HL-60/S4 treated with phorbol 12-myristate 13-acetate at 8.2 ng/mL for 4 days and 3 days (cell line): ENCODE measurements at regions not wholly inside any gene's neighbourhood (a gene's known extent, or its start where the extent isn't known, plus 50 kb on each side); places are given as distances from the start of the nearest gene placed in this dataset.
"Not testable (repeated sequence)": the region's sequence is repeated elsewhere in the genome, so short reads cannot be mapped to it uniquely, and the experiment has no call there.

ENCODE experiments used
- in situ Hi-C: fragments of 300-500 bp; cut with MboI; formaldehyde crosslinking; loops from 2 replicates; pipeline ENCODE4 v1.15.0; 2022; ENCODE audit warnings: low sequenced_read_pairs

GRCh38 chr9:89670801-89671434 is 66.1 kb downstream of the GADD45G start:
- in situ Hi-C loops = no loop called here

DNA sequence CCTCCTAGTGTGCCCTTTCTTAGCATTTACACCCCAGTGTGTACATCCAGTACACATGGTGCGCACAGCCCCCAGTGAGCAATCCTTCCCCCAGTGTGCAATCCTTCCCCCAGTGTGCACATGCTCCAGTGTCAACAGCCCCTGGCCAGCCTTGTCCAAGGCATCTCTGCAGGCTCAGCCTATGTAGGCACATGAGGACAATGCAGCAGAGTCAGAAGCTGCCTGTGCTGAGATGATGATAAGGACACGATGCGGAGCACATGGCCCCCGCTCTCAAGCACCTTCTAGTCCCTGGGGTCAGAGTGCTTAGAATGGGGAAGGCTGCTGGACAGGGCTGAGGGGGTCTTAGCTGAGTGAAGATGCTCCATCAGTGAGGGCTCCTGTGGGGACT is 69.8 kb downstream of the GADD45G start:
- in situ Hi-C loops = no loop called here

- in situ Hi-C loops = no loop called here
These were observed 70.4 kb downstream of the GADD45G start for GRCh38 chr9:89675058-89675742.

DNA sequence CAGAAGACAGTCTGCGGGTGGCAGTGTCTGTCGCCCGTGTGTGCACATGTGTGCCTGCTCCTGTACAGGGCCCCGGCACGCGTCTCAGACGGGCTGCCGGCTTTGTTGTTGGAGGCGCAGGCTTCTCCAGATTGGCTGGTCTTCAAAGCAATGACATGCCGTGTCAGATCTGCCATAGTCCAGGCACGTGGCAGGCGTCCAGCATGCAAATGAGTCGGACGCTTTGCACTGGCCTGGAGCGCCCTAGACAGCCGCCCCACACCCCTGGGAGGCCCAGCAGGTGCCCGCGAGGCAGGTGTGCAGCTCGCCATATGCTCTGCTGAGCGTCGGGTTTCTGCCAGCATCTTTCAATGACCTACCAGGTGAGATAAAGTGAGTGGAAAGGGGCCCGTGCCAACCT is 71.5 kb downstream of the GADD45G start:
- in situ Hi-C loops = no loop called here

DNA sequence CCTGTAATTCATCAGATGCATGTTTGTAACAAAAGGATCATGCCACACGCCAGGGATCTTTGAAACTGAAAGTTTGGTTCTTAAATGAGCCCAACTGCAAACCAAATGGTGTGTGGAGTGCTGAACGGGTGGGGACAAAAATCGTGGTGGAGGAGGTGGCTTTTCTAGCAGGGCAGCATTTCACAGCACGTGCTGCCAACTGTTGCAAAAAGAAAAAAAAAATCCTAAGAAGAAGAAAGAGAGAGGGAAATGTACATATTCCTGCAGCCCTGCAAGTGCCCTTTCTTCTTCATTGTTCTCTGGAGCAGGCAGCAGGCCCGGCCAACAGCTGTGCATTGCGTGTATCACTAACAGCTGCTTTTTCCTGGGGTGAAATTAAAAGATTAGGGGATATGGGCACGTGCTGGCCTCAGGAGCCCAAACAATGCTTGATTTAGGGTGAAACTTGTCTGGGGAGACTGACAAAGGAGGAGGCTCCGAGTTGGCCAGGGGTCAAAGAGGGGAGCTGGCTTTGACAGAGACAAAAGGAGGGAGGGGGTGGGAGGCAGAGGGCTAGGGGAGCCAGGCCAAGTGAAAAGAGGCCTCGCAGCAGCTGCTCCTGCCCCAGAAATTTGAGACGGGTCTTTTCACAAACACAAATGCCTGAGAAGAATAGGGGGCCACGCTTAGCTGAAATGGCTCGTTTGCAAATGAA is 73.0 kb downstream of the GADD45G start:
- in situ Hi-C loops = no loop called here

- in situ Hi-C loops = no loop called here
These were observed 73.7 kb downstream of the GADD45G start for GRCh38 chr9:89678396-89679015.

DNA sequence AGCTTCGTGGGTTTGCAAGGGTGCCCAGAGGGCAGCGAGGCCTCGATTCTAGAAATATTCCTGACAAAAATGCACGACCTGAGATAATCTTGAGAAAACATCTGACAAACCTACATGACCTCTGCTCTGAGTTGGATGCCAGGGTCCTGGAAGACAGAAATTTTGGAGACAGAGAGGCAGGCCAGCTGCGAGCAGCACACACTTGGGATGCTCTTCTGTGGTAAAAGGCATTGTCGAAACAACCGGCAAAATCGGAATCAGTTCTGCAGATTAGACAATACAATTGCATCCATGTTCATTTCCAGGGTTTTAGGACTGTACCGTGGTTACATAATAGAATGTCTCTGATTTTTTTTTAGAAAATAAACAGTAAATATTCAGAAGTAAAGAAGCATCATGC is 74.2 kb downstream of the GADD45G start:
- in situ Hi-C loops = no loop called here

- in situ Hi-C loops = no loop called here
These were observed 74.8 kb downstream of the GADD45G start for GRCh38 chr9:89679581-89679980.

- in situ Hi-C loops = no loop called here
These were observed 76.0 kb downstream of the GADD45G start for GRCh38 chr9:89680547-89681467.

DNA sequence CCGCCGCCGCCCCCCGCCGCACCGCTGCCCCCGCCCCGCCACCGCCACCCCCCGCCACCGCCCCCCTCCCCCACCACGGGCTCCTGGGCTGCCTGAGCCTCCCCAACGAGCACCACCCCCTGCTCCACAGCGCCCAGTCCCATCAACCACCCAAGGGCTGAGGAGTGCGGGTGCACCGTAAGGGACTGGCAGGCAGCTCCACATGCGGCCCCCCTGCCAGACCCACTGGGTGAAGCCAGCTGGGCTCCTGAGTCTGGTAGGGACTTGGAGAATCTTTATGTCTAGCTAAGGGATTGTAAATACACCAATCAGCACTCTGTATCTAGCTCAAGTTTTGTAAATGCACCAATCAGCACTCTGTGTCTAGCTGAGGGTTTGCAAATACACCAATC is 76.7 kb downstream of the GADD45G start:
- in situ Hi-C loops = not testable (repeated sequence)

DNA sequence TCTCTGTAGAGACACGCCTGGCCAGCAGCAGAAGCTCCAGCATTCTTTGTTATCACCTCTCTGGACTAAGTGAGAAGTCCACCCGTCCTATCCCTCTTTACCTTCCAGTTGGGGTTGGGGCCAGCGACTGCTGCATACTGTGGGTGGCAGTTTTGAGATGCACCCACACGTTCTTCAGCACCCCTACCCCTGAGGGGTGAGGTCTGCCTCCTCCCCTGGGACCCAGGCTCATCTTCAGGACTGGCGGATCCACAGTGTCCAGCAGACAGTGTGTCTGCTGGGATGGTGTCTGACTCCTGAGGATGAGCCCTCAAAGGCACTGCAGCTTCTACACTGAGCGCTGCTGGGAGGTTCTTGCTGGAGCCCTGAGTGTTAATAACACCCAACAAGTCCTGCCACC is 78.8 kb downstream of the GADD45G start:
- in situ Hi-C loops = no loop called here

GRCh38 chr9:89684218-89684617 is 79.4 kb downstream of the GADD45G start:
- in situ Hi-C loops = no loop called here

GRCh38 chr9:89684912-89685636 is 80.3 kb downstream of the GADD45G start:
- in situ Hi-C loops = no loop called here

DNA sequence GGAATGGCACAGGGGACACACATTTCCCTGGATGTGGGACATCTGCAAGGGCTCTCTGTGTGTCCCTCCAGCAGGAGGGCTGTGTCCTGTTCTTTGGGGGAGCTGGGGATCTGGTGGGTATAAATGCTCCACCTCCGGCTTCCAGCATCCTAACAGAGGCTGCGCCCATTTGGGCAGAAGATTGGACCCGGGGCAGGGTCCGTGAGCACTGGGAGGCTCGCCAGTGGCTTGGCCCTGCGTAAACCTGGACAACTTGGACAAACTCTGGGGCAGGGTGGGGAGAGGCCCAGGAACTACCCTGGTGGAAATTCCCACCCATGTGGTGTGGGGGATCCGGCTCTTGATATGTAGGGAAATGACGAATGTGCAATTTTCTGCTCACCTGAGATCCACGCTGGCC is 80.9 kb downstream of the GADD45G start:
- in situ Hi-C loops = no loop called here

GRCh38 chr9:89686126-89686525 is 81.3 kb downstream of the GADD45G start:
- in situ Hi-C loops = no loop called here

- in situ Hi-C loops = no loop called here
These were observed 81.8 kb downstream of the GADD45G start for GRCh38 chr9:89686621-89687020.

- in situ Hi-C loops = no loop called here
These were observed 82.4 kb downstream of the GADD45G start for GRCh38 chr9:89687188-89687587.

- in situ Hi-C loops = no loop called here
These were observed 83.0 kb downstream of the GADD45G start for GRCh38 chr9:89687848-89688247.

- in situ Hi-C loops = not testable (repeated sequence)
These were observed 84.5 kb downstream of the GADD45G start for GRCh38 chr9:89689321-89689720.

DNA sequence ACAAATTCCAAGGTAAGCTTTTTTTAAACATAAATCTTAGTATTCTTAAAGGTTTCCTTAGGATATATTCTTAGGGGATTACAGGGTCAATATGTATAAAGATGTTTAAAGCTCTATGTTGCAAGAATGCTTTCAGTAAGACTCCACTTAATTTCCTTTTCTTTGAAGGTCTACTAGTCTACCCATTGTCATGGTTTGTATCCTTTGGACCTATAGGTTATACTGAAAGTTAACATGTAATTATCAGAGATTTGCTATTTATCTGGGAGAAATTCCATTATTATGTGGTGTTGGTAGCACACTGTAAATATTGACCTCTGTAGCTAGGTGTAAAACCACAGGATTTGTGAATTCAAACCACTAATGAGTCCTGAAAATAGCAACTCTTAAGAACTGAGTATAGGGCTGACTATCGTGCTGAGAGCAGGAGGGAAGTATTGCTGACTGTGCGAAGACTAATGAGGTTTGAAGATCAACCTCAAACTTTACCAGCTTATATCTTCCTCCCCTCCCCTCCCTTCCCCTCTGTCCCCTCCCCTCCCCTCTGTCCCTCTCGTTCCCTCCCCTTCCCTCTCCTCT is 85.6 kb downstream of the GADD45G start:
- in situ Hi-C loops = no loop called here
